ENCODE measurements at regions not wholly inside any gene's neighbourhood (a gene's known extent, or its start where the extent isn't known, plus 50 kb on each side); places are given as distances from the start of the nearest gene placed in this dataset.
"Not testable (repeated sequence)": the region's sequence is repeated elsewhere in the genome, so short reads cannot be mapped to it uniquely, and the experiment has no call there.

DNA sequence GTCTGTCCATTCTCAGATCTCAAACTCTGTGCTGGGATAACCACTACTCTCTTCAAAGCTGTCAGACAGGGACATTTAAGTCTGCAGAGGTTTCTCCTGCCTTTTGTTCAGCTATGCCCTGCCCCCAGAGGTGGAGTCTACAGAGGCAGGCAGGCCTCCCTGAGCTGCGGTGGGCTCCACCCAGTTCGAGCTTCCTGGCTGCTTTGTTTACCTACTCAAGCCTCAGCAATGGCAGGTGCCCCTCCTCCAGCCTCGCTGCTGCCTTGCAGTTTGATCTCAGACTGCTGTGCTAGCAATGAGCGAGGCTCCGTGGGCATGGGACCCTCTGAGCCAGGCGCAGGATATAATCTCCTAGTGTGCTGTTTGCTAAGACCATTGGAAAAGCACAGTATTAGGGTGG is 53.1 kb upstream of the HUNK start:
- DNase-seq (ENCODE audit: low spot score) = not testable (repeated sequence)

DNA sequence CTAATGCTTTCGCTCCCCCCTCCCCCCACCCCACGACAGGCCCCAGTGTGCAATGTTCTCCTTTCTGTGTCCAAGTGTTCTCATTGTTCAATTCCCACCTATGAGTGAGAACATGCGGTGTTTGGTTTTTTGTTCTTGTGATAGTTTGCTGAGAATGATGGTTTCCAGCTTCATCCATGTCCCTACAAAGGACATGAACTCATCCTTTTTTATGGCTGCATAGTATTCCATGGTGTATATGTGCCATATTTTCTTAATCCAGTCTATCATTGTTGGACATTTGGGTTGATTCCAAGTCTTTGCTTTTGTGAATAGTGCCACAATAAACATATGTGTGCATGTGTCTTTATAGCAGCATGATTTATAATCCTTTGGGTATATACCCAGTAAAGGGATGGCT is 58.5 kb upstream of the HUNK start:
- DNase-seq (ENCODE audit: low spot score) = not testable (repeated sequence)

- no peak for DNase-seq (ENCODE audit: low spot score)
Observed at GRCh38 chr21:31813862-31814261, 59.0 kb upstream of the HUNK start.

GRCh38 chr21:31804008-31804394 is 68.8 kb upstream of the HUNK start:
- no peak for DNase-seq (ENCODE audit: low spot score)

DNA sequence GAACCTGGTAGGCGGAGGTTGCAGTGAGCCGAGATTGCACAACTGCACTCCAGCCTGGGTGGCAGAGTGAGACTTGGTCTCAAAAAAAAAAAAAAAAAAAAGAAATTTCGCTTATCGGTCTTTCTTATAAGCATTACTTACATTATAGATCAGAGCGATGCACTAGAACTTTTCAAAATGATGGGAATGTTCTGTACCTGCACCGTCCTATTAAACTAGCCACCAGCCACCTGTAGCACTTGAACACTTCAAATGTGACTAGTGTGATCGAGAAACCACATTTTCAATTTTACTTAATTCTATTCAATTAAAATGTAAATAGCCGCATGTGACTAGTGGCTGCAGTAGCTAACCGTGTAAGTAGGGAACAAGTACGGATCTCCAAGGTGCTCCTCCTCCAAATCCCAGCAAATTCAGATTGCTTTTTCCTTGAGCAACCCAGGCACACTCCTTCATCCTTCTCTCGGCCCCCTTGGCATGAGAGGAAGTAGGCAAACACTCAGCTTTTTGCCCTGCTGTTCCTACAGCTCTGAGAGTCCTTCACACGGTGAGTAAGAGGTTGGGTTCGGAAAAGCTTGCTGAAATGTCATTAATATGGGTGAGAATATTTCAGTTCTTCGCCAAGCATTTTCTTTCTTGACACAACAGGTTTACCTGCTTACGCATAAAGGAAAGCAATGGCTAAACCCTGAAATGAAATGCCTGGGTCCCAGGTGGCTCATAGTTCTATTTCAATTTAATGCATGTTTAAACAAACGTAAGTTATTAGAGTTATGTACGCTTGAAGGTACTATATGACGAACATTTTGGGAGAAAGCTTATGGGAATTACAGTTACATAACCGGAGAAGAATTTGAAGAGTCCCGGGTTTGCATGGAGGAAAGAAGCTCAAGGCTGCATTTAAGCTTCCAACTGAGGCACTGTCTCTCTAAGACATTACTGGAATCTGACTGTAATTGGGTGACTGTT is 69.5 kb upstream of the HUNK start:
- DNase-seq (ENCODE audit: low spot score) = no peak

GRCh38 chr21:31802331-31802730 is 70.4 kb upstream of the SCAF4 start:
- no peak for DNase-seq (ENCODE audit: low spot score)

- no peak for DNase-seq (ENCODE audit: low spot score)
Observed at GRCh38 chr21:31801551-31802219, 69.8 kb upstream of the SCAF4 start.

GRCh38 chr21:31798842-31799704 is 67.2 kb upstream of the SCAF4 start:
- DNase-seq (ENCODE audit: low spot score) = no peak

- DNase-seq (ENCODE audit: low spot score) = no peak
Observed at GRCh38 chr21:31795992-31796391, 64.1 kb upstream of the SCAF4 start.

GRCh38 chr21:31790420-31790819 is 58.5 kb upstream of the SCAF4 start:
- not testable (repeated sequence) for DNase-seq (ENCODE audit: low spot score)

DNA sequence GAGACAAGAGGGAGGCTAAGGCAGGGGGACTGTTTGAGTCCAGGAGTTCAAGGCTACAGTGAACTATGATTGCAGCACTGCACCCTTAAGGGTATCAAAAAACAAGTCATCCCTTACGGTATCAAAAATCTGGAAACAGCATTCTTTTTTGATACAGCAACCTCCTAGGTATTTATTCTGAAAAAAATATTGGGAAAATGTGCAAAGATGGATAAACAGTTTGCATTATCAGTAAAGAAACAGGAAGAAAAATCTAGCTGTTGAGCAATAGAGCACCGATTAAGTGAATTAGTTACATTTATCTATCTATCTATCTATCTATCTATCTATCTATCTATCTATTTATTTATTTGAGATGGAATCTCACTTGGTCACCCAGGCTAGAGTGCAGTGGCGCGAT is 56.7 kb upstream of the SCAF4 start:
- no peak for DNase-seq (ENCODE audit: low spot score)

GRCh38 chr21:31787691-31788090 is 55.8 kb upstream of the SCAF4 start:
- DNase-seq (ENCODE audit: low spot score) = not testable (repeated sequence)

DNA sequence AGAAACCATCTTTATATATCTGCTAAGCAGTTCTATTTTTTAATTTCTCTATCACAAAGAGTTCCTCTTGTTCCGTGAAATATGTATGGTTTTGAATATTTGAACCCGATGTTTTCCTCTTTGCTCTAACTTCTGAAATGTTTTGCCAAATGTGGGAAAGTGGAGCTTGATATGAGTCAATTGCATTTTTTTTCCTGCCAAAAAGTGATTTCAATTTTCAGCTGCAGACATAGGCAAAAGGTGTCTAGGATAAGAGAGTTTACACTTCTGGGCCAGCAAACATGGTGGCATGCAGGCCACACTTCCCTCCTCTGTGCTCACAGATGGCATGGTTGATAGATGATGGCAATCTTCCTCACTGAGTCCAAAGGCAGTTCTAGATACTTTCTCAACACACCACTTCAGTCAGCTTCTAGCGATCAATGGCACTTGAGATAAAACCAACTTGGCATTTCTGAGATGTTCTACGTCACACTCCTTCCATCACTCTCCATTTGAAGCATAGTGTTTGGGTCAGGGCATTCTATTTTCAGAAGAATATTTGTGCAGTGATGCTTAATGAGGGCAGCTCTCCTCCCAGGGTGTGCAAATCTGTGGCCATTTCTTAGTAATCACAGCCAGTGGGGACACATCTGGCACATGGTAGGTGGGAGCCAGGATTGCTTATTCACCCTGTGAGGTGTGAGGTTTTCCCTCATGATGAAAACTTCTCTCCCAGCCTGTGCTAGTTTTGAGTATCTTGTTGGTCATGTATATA is 54.4 kb upstream of the SCAF4 start:
- no peak for DNase-seq (ENCODE audit: low spot score)

GRCh38 chr21:31785237-31786163 is 53.6 kb upstream of the SCAF4 start:
- DNase-seq (ENCODE audit: low spot score) = peak; percentile 60

DNA sequence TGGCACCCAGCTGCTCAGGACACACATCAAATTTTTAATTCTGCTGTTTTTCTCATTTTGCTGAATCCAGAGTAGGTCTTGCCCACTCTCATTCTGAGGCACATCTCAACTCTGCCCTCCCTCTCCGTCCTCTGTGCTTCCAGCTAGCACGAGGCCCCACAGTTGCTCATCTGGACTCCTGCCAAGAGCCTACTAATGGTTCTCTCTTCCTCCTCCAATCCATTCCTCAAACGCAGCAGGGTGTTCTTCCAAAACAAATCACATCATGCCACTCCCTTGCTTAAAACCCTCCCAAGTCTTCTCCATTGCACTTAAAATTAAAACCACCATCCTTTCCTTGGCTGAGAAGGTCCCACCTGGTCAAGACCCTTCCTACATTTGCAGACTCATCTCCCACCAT is 49.8 kb upstream of the SCAF4 start:
- DNase-seq (ENCODE audit: low spot score) = peak; percentile 50

Measured in AG08395 (cell line).